Endothelial cell (in vitro differentiated cells): ENCODE measurements at regions not wholly inside any gene's neighbourhood (a gene's known extent, or its start where the extent isn't known, plus 50 kb on each side); places are given as distances from the start of the nearest gene placed in this dataset.

Experiments
- DNase-seq: peaks from one replicate; pipeline ENCODE4 v3.0.0; 2021; ENCODE audit warnings: low spot score
- H3K27ac Mint-ChIP-seq: one replicate; pipeline ENCODE4 v1.8.0; 2021; ENCODE audit warnings: mixed read lengths, inconsistent platforms; ENCODE audit not compliant: unreplicated experiment
- H3K27me3 Mint-ChIP-seq: one replicate; pipeline ENCODE4 v1.8.0; 2021; ENCODE audit warnings: mild to moderate bottlenecking, moderate library complexity, mixed read lengths, inconsistent platforms; ENCODE audit not compliant: unreplicated experiment
- H3K36me3 Mint-ChIP-seq: one replicate; pipeline ENCODE4 v1.8.0; 2021; ENCODE audit warnings: mild to moderate bottlenecking, low read depth, mixed read lengths, inconsistent platforms; ENCODE audit not compliant: unreplicated experiment
- H3K4me1 Mint-ChIP-seq: one replicate; pipeline ENCODE4 v1.8.0; 2021; ENCODE audit warnings: mild to moderate bottlenecking, mixed read lengths, inconsistent platforms; ENCODE audit not compliant: unreplicated experiment
- H3K4me3 Mint-ChIP-seq: one replicate; pipeline ENCODE4 v1.8.0; 2021; ENCODE audit warnings: mild to moderate bottlenecking, mixed read lengths, inconsistent platforms; ENCODE audit not compliant: unreplicated experiment
- H3K9me3 Mint-ChIP-seq: one replicate; pipeline ENCODE4 v1.8.0; 2021; ENCODE audit warnings: mixed read lengths, inconsistent platforms; ENCODE audit not compliant: unreplicated experiment
- TF ChIP-seq, protein P1 (sequence below): fragments of 200-600 bp; sonication (generic); IDR thresholded peaks from one replicate; pipeline ENCODE4 v1.5.0; 2021; ENCODE audit warnings: antibody characterized with exemption; ENCODE audit not compliant: unreplicated experiment

DNA sequence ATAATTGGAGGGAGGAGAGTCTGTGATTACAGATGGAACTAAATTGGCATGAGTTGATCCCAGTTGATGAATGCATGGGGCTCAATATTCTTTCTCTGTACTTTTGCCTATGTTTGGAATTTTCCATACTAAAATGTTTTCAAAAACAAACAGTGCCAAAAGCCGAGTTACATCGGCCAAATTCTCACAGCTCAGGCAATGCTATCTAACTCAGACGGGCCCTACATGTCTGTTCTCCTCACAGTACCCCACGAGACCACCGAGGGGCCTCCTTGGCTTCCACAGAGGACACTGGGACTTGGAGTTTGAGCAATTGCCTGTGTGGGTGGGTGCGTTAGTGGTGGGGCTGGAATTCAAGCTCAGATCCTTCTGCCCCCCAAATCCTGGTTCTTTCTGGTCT, 413.2 kb downstream of the CDH26 start:
- Mint-ChIP-seq H3K9me3 (no peaks in the 10 kb centered on the region), H3K36me3 (no peaks in the 10 kb centered on the region), H3K27me3 (no peaks in the 10 kb centered on the region), H3K4me3 (no peak overlapping the region), H3K27ac (no peak overlapping the region), H3K4me1 (no peaks in the 10 kb centered on the region)
- TF ChIP-seq, protein P1, sequence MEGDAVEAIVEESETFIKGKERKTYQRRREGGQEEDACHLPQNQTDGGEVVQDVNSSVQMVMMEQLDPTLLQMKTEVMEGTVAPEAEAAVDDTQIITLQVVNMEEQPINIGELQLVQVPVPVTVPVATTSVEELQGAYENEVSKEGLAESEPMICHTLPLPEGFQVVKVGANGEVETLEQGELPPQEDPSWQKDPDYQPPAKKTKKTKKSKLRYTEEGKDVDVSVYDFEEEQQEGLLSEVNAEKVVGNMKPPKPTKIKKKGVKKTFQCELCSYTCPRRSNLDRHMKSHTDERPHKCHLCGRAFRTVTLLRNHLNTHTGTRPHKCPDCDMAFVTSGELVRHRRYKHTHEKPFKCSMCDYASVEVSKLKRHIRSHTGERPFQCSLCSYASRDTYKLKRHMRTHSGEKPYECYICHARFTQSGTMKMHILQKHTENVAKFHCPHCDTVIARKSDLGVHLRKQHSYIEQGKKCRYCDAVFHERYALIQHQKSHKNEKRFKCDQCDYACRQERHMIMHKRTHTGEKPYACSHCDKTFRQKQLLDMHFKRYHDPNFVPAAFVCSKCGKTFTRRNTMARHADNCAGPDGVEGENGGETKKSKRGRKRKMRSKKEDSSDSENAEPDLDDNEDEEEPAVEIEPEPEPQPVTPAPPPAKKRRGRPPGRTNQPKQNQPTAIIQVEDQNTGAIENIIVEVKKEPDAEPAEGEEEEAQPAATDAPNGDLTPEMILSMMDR = no peak
- no peak for DNase-seq

DNA sequence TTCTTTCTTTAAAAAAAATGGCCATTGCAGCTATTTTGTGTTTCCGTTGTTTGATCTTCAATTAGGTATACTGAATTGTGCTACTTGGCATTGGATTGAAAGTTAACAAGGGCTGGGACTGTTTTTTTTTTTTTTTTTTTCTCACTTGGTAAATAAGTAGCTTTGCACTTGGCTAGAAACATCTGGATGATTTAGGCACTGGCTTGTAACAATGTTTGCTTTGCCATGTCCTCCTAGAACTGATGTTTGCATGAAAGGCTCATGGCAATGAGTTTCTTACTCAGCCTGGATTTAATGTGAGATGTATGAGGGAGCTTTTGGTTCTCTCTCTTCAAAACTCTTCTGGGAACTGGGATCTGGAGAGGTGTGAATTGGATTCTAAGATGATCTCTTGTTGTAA, 414.1 kb downstream of the CDH26 start:
- H3K9me3 Mint-ChIP-seq = no peaks in the 10 kb centered on the region
- no peak for DNase-seq
- no peaks in the 10 kb centered on the region for H3K4me1 Mint-ChIP-seq
- H3K36me3 Mint-ChIP-seq = no peaks in the 10 kb centered on the region
- H3K4me3 Mint-ChIP-seq = no peak overlapping the region
- TF ChIP-seq, protein P1 = no peak
- no peak overlapping the region for H3K27ac Mint-ChIP-seq
- H3K27me3 Mint-ChIP-seq = no peaks in the 10 kb centered on the region

DNA sequence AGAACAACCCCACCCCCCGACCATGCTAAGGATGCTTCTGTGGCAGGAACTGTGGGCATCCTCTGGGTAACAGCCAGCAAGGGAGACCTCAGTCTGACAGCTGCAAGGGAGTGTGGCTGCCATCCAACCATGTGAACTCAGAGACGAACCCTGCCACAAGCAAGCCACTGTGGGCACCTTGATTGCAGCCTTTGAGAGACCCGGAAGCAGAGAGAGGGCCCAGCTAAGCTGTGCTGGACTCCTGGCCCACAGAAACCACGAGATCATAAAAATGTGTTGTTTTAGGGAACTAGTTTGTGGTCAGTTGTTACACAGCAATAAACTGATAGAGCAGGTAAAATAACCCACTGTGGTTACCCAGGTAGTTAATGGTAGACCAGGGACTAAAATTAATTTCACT, 414.6 kb downstream of the CDH26 start:
- H3K4me3 Mint-ChIP-seq = no peak overlapping the region
- H3K4me1 Mint-ChIP-seq = no peaks in the 10 kb centered on the region
- no peaks in the 10 kb centered on the region for H3K36me3 Mint-ChIP-seq
- no peaks in the 10 kb centered on the region for H3K27me3 Mint-ChIP-seq
- no peak overlapping the region for H3K27ac Mint-ChIP-seq
- no peak for DNase-seq
- TF ChIP-seq, protein P1 = no peak
- no peaks in the 10 kb centered on the region for H3K9me3 Mint-ChIP-seq

DNA sequence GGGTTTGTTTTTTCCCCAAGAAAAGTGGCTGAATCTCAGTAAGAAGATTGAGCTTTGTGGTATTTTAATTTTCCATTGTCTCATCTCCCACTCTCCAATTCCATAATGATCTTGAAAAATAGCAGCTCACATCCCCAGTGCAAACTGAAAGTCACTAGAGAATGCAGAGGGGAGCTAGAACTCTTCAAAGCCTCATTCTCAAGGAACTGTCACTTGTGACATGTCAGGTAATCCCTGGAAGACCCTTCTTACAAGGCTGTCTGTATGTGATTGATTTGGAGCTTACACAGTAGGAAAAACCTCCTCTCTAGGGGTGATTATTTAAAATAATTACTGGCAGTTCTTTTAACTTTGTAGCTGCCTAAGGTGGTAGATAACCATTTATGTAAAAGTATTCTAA, 420.4 kb downstream of the CDH26 start:
- H3K36me3 Mint-ChIP-seq = no peaks in the 10 kb centered on the region
- no peaks in the 10 kb centered on the region for H3K27me3 Mint-ChIP-seq
- no peaks in the 10 kb centered on the region for H3K4me1 Mint-ChIP-seq
- H3K4me3 Mint-ChIP-seq = no peak overlapping the region
- DNase-seq = no peak
- TF ChIP-seq, protein P1 = no peak
- H3K27ac Mint-ChIP-seq = no peak overlapping the region
- no peaks in the 10 kb centered on the region for H3K9me3 Mint-ChIP-seq

DNA sequence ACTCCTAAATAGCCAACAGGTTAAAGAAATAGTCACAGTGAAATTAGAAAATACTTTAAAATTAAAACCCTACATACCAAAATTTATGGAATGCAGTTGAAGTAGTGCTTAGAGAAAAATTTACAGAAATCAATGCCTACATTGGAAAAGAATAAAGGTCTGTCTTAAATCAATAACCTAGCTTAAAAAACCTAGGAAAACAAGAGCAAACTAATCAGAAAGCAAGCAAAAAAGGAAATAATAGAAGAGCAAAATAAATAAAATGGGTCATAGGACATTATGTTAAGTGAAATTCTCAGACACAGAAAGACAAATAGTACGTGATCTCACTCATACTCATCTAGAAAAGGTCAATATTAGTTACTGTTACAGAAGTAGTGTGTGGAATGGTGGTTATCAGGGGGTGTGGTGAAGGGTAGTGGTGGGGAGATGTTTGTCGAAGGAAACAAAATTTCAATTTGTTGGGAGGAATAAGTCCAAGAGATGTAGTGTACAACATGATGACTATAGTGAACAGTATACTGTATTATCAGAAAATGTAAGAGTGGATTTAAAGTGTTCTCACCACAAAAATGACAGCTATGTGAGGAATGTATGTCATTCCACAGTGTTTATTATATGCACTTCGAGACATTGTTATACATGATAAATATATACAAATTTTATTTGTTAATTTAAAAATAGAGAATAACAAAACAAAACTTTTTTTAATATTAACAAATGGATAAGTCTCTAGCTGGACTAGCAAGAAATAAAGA, 423.6 kb downstream of the CDH26 start:
- H3K4me1 Mint-ChIP-seq = no peaks in the 10 kb centered on the region
- H3K27me3 Mint-ChIP-seq = no peaks in the 10 kb centered on the region
- no peak overlapping the region for H3K4me3 Mint-ChIP-seq
- H3K36me3 Mint-ChIP-seq = no peaks in the 10 kb centered on the region
- H3K27ac Mint-ChIP-seq = no peak overlapping the region
- no peak for DNase-seq
- TF ChIP-seq, protein P1 = no peak
- no peaks in the 10 kb centered on the region for H3K9me3 Mint-ChIP-seq
